ENCODE measurements at regions not wholly inside any gene's neighbourhood (a gene's known extent, or its start where the extent isn't known, plus 50 kb on each side); places are given as distances from the start of the nearest gene placed in this dataset.

GRCh38 chr17:72404872-72405271 lies 284.1 kb downstream of the SOX9 start:
- Histone ChIP-seq H3K4me1 (ENCODE audit: control insufficient read depth, extremely low read depth, insufficient read depth, low read length) (peaks cover 5% of the 10 kb centered on the region), H3K79me2 (ENCODE audit: control insufficient read depth, insufficient read depth, low read length) (no peaks in the 10 kb centered on the region), H3K9me3 (replicated peaks; ENCODE audit: control insufficient read depth, insufficient read depth, low read length) (no peaks in the 10 kb centered on the region), H2AFZ (ENCODE audit: low read depth, low read length) (no peak overlapping the region), H4K20me1 (replicated peaks; ENCODE audit: control insufficient read depth, extremely low read depth, insufficient read depth, low read length) (no peaks in the 10 kb centered on the region), H3K9ac (replicated peaks; ENCODE audit: extremely low read depth, insufficient read depth, low read length) (no peak overlapping the region), H3K9me1 (replicated peaks; ENCODE audit: control insufficient read depth, extremely low read depth, insufficient read depth, low read length) (no peaks in the 10 kb centered on the region), H3K4me3 (replicated peaks in 1 of 3; ENCODE audit: insufficient read depth in 1 of 3, low read depth in 1 of 3, low read length in 3 of 3) (no peak overlapping the region), H3K36me3 (ENCODE audit: control insufficient read depth in 2 of 2, extremely low read depth in 1 of 2, insufficient read depth in 2 of 2, low read length in 2 of 2) (no peaks in the 10 kb centered on the region), H3K27ac (ENCODE audit: insufficient read depth, low read depth, low read length) (no peak overlapping the region), H3K4me2 (ENCODE audit: insufficient read depth, low read length) (no peak overlapping the region), H3K27me3 (ENCODE audit: control insufficient read depth in 2 of 2, insufficient read depth in 2 of 2, low read length in 2 of 2) (no peaks in the 10 kb centered on the region)
- CTCF ChIA-PET, result interaction anchor here (1.1 to 1.2 kb wide), 2 partner anchors 10 to 18 kb away, joined by 3 to 4 read pairs; no protein-coding TSS in a partner anchor
- DNase-seq (ENCODE audit: low read depth, low spot score) (no peak), FAIRE-seq (no peak)
- TF ChIP-seq MAX (IDR thresholded peaks at IDR 0.05; ENCODE audit: insufficient read depth, insufficient read length), result no peak
- TF ChIP-seq MYC (IDR thresholded peaks at IDR 0.05; ENCODE audit: low read depth, low read length), result no peak
- no peak for TF ChIP-seq CTCF (IDR thresholded peaks at IDR 0.05; ENCODE audit: extremely low read depth in 1 of 2, insufficient read depth in 1 of 2, low read depth in 1 of 2, low read length in 2 of 2)
- no peak for TF ChIP-seq JUN (IDR thresholded peaks at IDR 0.05; ENCODE audit: borderline replicate concordance, insufficient read depth, insufficient read length, low read depth)
- no peak for TF ChIP-seq EZH2 (IDR thresholded peaks at IDR 0.05; ENCODE audit: borderline replicate concordance, low read depth, low read length, severe bottlenecking)
- no peak for TF ChIP-seq POLR2AphosphoS5 (IDR thresholded peaks at IDR 0.05; ENCODE audit: insufficient read depth, low read depth, low read length)
- no peak for TF ChIP-seq FOS (IDR thresholded peaks at IDR 0.05; ENCODE audit: borderline replicate concordance, insufficient read depth, low read length)
- no peak for TF ChIP-seq POLR2A (IDR thresholded peaks at IDR 0.05; ENCODE audit: low read depth, low read length)
- POLR2A ChIA-PET, result no interaction called here
- intact Hi-C loops (cut with micrococcal nuclease) (no loop called here), dilution Hi-C loops (cut with MboI; ENCODE audit: extremely low pct_ligation_motif_present, low sequenced_read_pairs) (no loop called here)
- no TSS peak for BruUV-seq (replicated peaks)
